ENCODE measurements at regions not wholly inside any gene's neighbourhood (a gene's known extent, or its start where the extent isn't known, plus 50 kb on each side); places are given as distances from the start of the nearest gene placed in this dataset.

DNA sequence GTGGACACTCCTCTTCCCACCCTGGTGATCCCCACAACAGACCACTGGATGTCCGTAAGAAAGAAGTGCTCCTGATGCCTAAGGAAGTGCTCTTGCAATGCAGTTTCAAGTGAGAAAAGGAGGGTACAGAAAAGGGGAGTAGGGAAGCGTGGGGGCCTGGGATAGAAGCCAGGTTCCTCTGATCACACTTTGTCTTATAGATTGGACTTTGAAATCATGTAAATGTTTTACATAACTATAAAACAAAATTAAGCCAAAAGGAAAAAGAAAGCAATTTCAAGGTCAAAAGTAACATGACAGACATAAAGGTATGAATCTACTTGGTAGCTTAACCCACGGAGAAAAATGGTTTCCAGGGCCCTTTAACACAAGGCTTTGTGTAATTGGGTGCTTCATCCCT, 107.3 kb upstream of the TRPM1 start:
- CTCF ChIA-PET = no interaction called here
- TF ChIP-seq, protein P1, sequence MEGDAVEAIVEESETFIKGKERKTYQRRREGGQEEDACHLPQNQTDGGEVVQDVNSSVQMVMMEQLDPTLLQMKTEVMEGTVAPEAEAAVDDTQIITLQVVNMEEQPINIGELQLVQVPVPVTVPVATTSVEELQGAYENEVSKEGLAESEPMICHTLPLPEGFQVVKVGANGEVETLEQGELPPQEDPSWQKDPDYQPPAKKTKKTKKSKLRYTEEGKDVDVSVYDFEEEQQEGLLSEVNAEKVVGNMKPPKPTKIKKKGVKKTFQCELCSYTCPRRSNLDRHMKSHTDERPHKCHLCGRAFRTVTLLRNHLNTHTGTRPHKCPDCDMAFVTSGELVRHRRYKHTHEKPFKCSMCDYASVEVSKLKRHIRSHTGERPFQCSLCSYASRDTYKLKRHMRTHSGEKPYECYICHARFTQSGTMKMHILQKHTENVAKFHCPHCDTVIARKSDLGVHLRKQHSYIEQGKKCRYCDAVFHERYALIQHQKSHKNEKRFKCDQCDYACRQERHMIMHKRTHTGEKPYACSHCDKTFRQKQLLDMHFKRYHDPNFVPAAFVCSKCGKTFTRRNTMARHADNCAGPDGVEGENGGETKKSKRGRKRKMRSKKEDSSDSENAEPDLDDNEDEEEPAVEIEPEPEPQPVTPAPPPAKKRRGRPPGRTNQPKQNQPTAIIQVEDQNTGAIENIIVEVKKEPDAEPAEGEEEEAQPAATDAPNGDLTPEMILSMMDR (IDR thresholded peaks at IDR 0.05; ENCODE audit: control extremely low read depth, extremely low read depth, low read depth, missing control alignments) = no peak
- POLR2A ChIA-PET = no interaction called here
- DNase-seq (ENCODE audit: extremely low spot score) = no peak

DNA sequence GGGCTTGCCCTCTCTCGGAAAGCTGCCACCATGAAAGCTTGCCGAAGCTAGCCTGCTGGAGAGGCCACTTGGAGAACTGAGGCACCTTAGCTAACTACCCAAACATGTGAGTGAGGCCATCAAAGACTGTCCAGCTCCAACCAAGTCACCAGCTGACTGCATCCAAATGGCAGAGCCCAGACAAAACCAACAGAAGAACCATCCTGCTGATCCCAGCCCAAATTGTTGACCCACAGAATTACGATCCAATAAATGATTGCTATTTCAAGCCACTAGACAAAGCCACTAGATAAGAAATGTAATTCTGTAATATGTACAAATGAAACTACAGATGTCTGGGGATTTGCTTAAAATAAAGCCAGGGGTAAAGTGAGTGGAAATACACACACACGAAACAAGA, 109.8 kb upstream of the TRPM1 start:
- no peak for DNase-seq (ENCODE audit: extremely low spot score)
- ChIA-PET CTCF (interaction anchor here (1.2 to 1.3 kb wide), 5 partner anchors 11 to 224 kb away, joined by 3 to 4 read pairs (median 4); no protein-coding TSS in a partner anchor), POLR2A (no interaction called here)
- TF ChIP-seq, protein P1 (IDR thresholded peaks at IDR 0.05; ENCODE audit: control extremely low read depth, extremely low read depth, low read depth, missing control alignments) = no peak

DNA sequence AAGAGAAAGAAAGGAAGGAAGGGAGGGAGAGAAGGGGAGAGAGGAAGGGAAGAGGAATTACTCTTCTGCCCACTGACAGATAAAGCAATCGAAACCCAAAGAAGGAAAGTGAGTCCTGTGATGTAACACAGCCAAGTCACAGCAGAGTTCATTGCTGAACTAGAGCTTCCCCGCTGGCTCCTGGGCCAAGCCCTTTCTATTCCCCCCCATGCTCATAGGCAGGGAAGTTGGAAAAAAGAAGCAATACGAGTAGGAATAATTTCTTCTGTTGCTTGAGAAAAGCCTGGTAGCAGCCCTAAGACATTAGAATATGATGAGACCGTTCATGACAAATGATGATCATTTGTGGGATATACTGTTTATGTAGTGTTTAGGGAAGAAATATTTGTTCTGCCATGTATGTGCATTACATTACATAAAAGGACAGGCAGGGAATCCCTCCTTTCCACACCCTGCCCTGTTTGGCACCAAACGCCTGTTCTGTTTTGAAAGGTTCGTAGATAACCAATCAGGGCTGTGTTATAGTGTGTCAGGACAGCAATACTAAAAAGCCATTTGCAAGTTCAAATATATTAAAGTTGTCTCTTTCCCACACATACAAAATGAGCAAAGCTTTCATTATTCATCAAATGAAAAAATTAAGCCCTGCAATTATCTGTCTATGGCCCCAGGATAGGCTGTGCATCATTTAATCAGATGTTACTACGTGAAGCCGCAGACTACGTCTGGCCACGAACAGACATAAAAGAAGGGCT, 111.0 kb upstream of the TRPM1 start:
- ChIA-PET POLR2A (no interaction called here), CTCF (interaction anchor here (1.1 to 1.3 kb wide), 7 partner anchors 9 to 276 kb away, joined by 3 to 7 read pairs (median 4); no protein-coding TSS in a partner anchor)
- TF ChIP-seq, protein P1 (IDR thresholded peaks at IDR 0.05; ENCODE audit: control extremely low read depth, extremely low read depth, low read depth, missing control alignments) = no peak
- no peak for DNase-seq (ENCODE audit: extremely low spot score)

DNA sequence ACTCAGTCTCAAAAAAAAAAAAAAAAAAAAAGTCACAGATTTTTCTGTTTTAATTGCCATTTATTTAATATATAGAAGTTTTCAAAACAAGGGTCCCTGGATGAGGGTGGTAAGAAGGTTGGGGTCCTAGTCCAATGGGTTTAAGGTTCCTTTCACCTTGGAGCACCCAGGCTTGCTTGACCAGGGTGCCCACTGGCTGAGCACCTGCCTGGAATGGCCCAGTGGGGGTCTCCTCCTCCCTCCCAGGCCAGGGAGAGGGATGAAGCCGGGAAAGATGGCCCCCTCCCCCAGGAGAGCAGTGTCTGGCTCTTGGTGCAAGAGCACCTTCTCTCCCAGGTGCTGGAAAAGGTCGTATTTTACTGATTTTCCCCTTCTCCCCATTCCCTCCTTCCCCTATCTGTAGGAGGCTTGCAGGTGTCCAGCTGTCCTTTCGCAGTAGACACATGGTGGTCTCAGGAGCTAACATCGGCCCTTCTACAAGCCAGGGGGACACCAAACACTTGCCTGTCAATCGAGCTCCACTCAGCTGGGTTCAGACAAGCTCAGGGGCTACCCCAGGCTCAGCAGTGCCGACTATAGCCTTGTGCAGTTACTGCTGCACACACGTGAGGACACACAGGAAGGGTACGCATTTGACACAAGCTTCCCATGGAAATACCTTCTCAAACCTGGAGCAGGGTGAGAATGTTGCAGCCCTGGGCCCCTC, 112.3 kb upstream of the KLF13 start:
- no peak for DNase-seq (ENCODE audit: extremely low spot score)
- ChIA-PET CTCF (interaction anchor here (0.6 to 2.3 kb wide), 27 partner anchors 9 to 285 kb away, joined by 3 to 27 read pairs (median 5); no protein-coding TSS in a partner anchor), POLR2A (no interaction called here)
- TF ChIP-seq, protein P1 (IDR thresholded peaks at IDR 0.05; ENCODE audit: control extremely low read depth, extremely low read depth, low read depth, missing control alignments) = no peak

DNA sequence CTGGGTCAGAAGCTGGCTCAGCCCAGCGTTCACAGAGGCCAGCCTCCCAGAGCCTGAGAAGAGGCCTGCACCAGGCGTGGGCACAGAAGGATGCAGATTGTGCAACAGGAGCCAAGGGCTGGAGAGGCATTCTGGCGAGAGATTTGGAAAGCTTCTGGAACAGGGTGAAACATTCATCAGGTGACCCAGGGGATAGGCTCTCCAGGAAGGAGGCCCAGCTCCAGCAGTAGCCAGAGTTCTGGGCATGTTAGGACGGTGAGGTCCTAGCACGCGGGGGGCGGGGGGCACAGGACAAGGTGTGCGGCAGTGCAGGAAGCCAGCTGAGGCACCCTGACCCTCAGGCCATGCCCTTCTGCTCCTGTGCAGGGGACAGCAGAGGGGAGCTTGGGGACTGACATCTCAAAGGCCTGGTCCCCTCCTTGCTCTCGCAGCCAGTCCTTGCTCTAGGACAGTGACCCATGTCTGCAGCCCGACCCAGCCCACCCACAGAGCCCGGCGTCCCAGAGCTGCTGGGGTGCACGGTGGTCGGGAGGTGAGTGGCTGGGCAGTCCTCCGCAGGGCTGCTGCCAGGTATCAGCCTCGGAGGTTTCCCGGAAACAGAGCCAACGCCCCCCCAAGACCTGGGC, 111.7 kb upstream of the KLF13 start:
- TF ChIP-seq, protein P1 (IDR thresholded peaks at IDR 0.05; ENCODE audit: control extremely low read depth, extremely low read depth, low read depth, missing control alignments) = peak; percentile 4
- POLR2A ChIA-PET = interaction anchor here (0.6 kb wide), 1 partner anchor 69 kb away, joined by 3 read pairs; no protein-coding TSS in a partner anchor
- CTCF ChIA-PET = interaction anchor here (0.7 to 2.3 kb wide), 28 partner anchors 9 to 291 kb away, joined by 3 to 27 read pairs (median 4); no protein-coding TSS in a partner anchor
- no peak for DNase-seq (ENCODE audit: extremely low spot score)
